SU-DHL-6 (cell line): ENCODE measurements at regions not wholly inside any gene's neighbourhood (a gene's known extent, or its start where the extent isn't known, plus 50 kb on each side); places are given as distances from the start of the nearest gene placed in this dataset.

Experiments
- CTCF ChIP-seq: fragments of 200-600 bp; sonication (generic); IDR thresholded peaks from one replicate; pipeline ENCODE4 v1.5.1; 2017; ENCODE audit warnings: antibody characterized with exemption, mild to moderate bottlenecking, low read length, moderate library complexity; ENCODE audit not compliant: insufficient read depth, poor library complexity, severe bottlenecking
- EZH2phosphoT487 ChIP-seq: fragments of 200-600 bp; sonication (generic), shearing (Covaris generic); conservative IDR thresholded peaks from 2 replicates; pipeline ENCODE4 v1.6.1; 2018; ENCODE audit warnings: mild to moderate bottlenecking, antibody characterized with exemption, low read length, moderate library complexity, mixed read lengths

GRCh38 chr2:8511868-8512612 is 169.8 kb upstream of the ID2 start:
- TF ChIP-seq CTCF (no peak), EZH2phosphoT487 (no peak)
